Activated T-helper 2 cell treated with anti-CD3 and anti-CD28 coated beads, Interferon-gamma antibody, Interleukin-2, Interleukin-4, amounts not matched to agents 10 μg/mL and 5 μg/mL and 100 μg/mL, durations not matched to agents 14 hours and 24 hours and 36 hours (primary cell): ENCODE measurements at regions not wholly inside any gene's neighbourhood (a gene's known extent, or its start where the extent isn't known, plus 50 kb on each side); places are given as distances from the start of the nearest gene placed in this dataset.
"Not testable (repeated sequence)": the region's sequence is repeated elsewhere in the genome, so short reads cannot be mapped to it uniquely, and the experiment has no call there.

ENCODE experiments used
- DNase-seq: peaks from one replicate; pipeline ENCODE4 v3.0.0; 2021; ENCODE audit warnings: low spot score
- H3K27ac Mint-ChIP-seq: one replicate; pipeline ENCODE4 v1.8.0; 2021; ENCODE audit warnings: mixed read lengths
- H3K27me3 Mint-ChIP-seq: one replicate; pipeline ENCODE4 v1.8.0; 2021; ENCODE audit warnings: low read depth, mixed read lengths
- H3K36me3 Mint-ChIP-seq: one replicate; pipeline ENCODE4 v1.8.0; 2021; ENCODE audit warnings: low read depth, mixed read lengths
- H3K4me1 Mint-ChIP-seq: one replicate; pipeline ENCODE4 v1.8.0; 2021; ENCODE audit warnings: low read depth, mixed read lengths
- H3K4me3 Mint-ChIP-seq: one replicate; pipeline ENCODE4 v1.8.0; 2021; ENCODE audit warnings: low read depth, mild to moderate bottlenecking, moderate library complexity, mixed read lengths
- H3K9me3 Mint-ChIP-seq: one replicate; pipeline ENCODE4 v1.8.0; 2021; ENCODE audit warnings: mixed read lengths
- intact Hi-C: fragments of 100-400 bp; cut with micrococcal nuclease; formaldehyde crosslinking; loops from one replicate; pipeline ENCODE4 v1.15.1; 2023

- Mint-ChIP-seq H3K4me3 (no peak overlapping the region), H3K27ac (no peak overlapping the region), H3K36me3 (no peaks in the 10 kb centered on the region), H3K9me3 (no peaks in the 10 kb centered on the region), H3K27me3 (peaks cover 7% of the 10 kb centered on the region), H3K4me1 (no peaks in the 10 kb centered on the region)
- no peak for DNase-seq
- intact Hi-C loops, result no loop called here
Observed at GRCh38 chr1:213605732-213606131, 382.0 kb upstream of the PROX1 start.

DNA sequence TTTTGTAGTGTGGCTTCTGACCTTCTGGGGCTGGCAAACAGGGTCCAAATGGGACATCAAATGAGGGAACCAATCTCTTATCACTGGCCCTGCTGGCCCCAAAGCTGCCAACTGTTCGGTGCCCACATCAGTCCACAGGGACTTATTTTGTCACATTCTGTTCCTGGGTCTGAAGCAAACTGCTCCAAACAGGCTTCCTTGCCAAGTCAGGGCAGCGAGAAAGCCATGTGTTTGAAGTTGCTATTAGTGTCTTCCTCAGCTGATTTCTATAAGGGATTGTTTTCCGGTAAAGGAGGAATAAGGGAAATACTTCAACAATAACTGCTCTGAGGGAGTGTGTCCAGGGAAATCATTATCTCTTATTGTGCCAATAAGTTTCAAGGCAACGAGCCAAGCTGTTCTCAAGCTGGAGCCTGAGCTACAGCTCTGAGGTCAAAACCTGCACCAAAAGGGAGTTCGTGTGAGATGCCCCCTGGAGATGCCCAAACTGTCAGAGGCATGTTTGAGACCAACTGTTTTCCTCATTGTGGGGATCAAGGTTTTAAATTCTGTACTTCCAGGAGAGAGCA, 381.4 kb upstream of the PROX1 start:
- H3K36me3 Mint-ChIP-seq, result no peaks in the 10 kb centered on the region
- H3K4me3 Mint-ChIP-seq, result no peak overlapping the region
- H3K4me1 Mint-ChIP-seq, result no peaks in the 10 kb centered on the region
- H3K9me3 Mint-ChIP-seq, result no peaks in the 10 kb centered on the region
- DNase-seq, result no peak
- H3K27ac Mint-ChIP-seq, result no peak overlapping the region
- intact Hi-C loops, result no loop called here
- H3K27me3 Mint-ChIP-seq, result peaks cover 7% of the 10 kb centered on the region

- H3K27me3 Mint-ChIP-seq, result peaks cover 36% of the 10 kb centered on the region
- intact Hi-C loops, result no loop called here
- no peak overlapping the region for H3K27ac Mint-ChIP-seq
- H3K36me3 Mint-ChIP-seq, result no peaks in the 10 kb centered on the region
- no peaks in the 10 kb centered on the region for H3K4me1 Mint-ChIP-seq
- DNase-seq, result no peak
- H3K4me3 Mint-ChIP-seq, result no peak overlapping the region
- no peaks in the 10 kb centered on the region for H3K9me3 Mint-ChIP-seq
Observed at GRCh38 chr1:213613549-213613948, 374.2 kb upstream of the PROX1 start.

GRCh38 chr1:213615226-213615916, 372.4 kb upstream of the PROX1 start:
- intact Hi-C loops, result no loop called here
- Mint-ChIP-seq H3K9me3 (no peaks in the 10 kb centered on the region), H3K27me3 (peaks cover 47% of the 10 kb centered on the region)

GRCh38 chr1:213617133-213617532, 370.6 kb upstream of the PROX1 start:
- intact Hi-C loops, result no loop called here
- Mint-ChIP-seq H3K4me3 (no peak overlapping the region), H3K27me3 (peaks cover 56% of the 10 kb centered on the region), H3K36me3 (no peaks in the 10 kb centered on the region), H3K9me3 (no peaks in the 10 kb centered on the region), H3K4me1 (no peaks in the 10 kb centered on the region), H3K27ac (no peak overlapping the region)
- DNase-seq, result no peak

More at GRCh38 chr1:213615226-213615916, 372.4 kb upstream of the PROX1 start:
- no peak overlapping the region for H3K4me3 Mint-ChIP-seq
- no peak for DNase-seq
- H3K27ac Mint-ChIP-seq, result no peak overlapping the region
- H3K4me1 Mint-ChIP-seq, result no peaks in the 10 kb centered on the region
- H3K36me3 Mint-ChIP-seq, result no peaks in the 10 kb centered on the region

DNA sequence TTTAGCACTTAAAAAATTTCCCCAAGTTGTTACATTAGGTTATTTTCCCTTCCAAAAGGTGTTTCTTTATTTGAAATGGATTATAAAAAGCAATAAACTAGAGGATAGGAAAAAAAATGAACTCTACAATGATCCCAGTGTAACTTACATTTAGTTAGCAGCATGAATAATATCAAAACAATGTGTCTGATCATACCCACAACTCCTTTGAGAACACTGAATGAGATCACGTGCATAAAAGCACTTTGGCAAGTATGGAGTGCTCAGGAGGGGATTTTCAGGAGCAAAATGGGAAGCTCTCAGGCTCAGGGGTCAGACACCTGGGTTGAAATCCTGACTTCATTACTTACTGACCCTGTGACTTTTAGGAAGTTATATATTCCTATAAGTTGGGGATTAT, 369.7 kb upstream of the PROX1 start:
- H3K4me3 Mint-ChIP-seq, result no peak overlapping the region
- H3K4me1 Mint-ChIP-seq, result peaks cover 8% of the 10 kb centered on the region
- intact Hi-C loops, result no loop called here
- no peaks in the 10 kb centered on the region for H3K9me3 Mint-ChIP-seq
- H3K27ac Mint-ChIP-seq, result no peak overlapping the region
- H3K27me3 Mint-ChIP-seq, result peaks cover 50% of the 10 kb centered on the region
- no peak for DNase-seq
- H3K36me3 Mint-ChIP-seq, result no peaks in the 10 kb centered on the region

GRCh38 chr1:213619026-213619425, 368.7 kb upstream of the PROX1 start:
- H3K4me1 Mint-ChIP-seq, result peaks cover 11% of the 10 kb centered on the region
- no peak for DNase-seq
- H3K36me3 Mint-ChIP-seq, result no peaks in the 10 kb centered on the region

DNA sequence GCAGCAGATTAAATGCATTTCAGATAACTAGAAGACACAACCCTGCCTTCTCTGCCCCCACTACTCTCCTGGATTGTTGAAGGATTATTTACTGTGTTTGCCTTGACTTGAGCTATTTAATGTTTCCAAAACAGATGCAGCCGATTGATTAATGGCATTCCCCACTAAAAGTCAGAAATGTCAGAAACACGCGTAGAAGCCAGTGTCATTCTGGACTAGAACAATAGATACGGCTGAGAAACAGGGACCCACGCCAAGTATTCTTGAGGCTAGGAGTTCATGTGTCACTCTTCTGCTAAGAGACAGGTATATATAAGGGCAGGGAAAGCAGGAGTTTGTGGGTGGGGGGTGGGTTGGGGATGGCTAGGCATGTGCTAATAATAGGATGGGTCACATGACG, 366.7 kb upstream of the PROX1 start:
- peaks cover 11% of the 10 kb centered on the region for H3K4me1 Mint-ChIP-seq
- no peak overlapping the region for H3K27ac Mint-ChIP-seq
- DNase-seq, result no peak
- H3K4me3 Mint-ChIP-seq, result no peak overlapping the region
- no peaks in the 10 kb centered on the region for H3K9me3 Mint-ChIP-seq
- H3K36me3 Mint-ChIP-seq, result no peaks in the 10 kb centered on the region
- intact Hi-C loops, result no loop called here
- peaks cover 47% of the 10 kb centered on the region for H3K27me3 Mint-ChIP-seq

More at GRCh38 chr1:213619026-213619425, 368.7 kb upstream of the PROX1 start:
- no peak overlapping the region for H3K4me3 Mint-ChIP-seq
- H3K9me3 Mint-ChIP-seq, result no peaks in the 10 kb centered on the region
- intact Hi-C loops, result no loop called here
- peaks cover 49% of the 10 kb centered on the region for H3K27me3 Mint-ChIP-seq
- no peak overlapping the region for H3K27ac Mint-ChIP-seq

DNA sequence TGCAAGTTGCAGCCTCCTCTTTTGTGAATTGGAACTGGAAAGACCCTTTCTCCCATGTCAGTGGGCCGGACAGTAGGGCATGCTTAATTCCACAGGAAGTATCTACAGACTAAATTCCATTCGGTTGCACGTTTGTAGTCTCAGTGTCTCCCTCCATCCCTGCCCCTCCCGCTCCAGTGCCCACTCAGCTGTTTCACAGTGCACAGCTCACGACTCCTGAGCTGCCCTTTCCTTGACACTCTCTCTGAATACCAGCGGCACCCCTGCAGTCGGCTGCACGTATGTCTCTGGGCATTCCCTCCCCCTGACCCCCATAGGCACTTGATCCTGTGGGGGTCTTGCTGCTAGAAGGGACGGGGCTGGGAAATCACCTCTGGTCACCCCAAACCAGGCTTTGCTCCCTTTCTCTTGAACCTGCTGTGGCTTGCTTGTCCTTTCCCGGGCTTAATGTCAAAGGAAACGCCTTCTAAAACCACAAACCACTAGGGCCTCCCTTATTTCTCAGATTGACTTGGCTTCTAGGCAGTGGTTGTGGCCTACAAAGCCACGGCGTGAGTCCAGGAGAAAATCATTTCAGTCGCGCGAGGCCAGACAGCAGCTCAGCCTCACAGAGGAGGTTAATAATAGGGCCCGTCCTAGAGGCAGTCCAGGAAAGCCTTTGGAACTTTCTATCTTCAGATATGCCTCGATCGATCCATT, 365.3 kb upstream of the PROX1 start:
- no peak overlapping the region for H3K4me3 Mint-ChIP-seq
- peaks cover 5% of the 10 kb centered on the region for H3K9me3 Mint-ChIP-seq
- DNase-seq, result peak; percentile 11
- peaks cover 11% of the 10 kb centered on the region for H3K4me1 Mint-ChIP-seq
- no peaks in the 10 kb centered on the region for H3K36me3 Mint-ChIP-seq
- peaks cover 40% of the 10 kb centered on the region for H3K27me3 Mint-ChIP-seq
- intact Hi-C loops, result no loop called here
- no peak overlapping the region for H3K27ac Mint-ChIP-seq

DNA sequence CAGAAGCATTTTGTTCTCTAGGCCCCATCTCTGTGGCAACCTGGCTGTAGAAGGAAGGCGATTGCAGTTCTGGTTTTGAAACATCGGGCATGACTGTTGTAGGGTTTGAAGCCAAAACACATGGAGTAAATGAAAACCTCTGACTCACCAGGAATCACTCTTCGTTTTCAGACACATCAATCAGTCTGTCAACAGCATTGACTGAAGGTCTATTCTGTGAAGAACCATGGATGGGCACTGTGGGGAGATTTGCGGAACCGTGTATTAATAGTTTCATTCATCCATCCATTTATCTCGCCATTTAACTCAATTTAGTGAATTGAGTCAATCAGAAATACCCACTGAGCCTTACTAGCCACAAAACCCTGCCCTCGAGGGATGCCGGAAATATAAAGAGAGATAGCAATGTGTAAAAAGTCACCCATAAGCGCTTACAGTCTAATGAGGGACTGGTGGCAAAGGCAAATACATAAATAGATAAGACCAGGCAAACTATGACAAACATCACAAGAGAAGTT, 364.6 kb upstream of the PROX1 start:
- Mint-ChIP-seq H3K27ac (no peak overlapping the region), H3K4me1 (peaks cover 11% of the 10 kb centered on the region), H3K9me3 (peaks cover 5% of the 10 kb centered on the region), H3K4me3 (no peak overlapping the region), H3K36me3 (no peaks in the 10 kb centered on the region), H3K27me3 (peaks cover 34% of the 10 kb centered on the region)
- no peak for DNase-seq
- intact Hi-C loops, result no loop called here

DNA sequence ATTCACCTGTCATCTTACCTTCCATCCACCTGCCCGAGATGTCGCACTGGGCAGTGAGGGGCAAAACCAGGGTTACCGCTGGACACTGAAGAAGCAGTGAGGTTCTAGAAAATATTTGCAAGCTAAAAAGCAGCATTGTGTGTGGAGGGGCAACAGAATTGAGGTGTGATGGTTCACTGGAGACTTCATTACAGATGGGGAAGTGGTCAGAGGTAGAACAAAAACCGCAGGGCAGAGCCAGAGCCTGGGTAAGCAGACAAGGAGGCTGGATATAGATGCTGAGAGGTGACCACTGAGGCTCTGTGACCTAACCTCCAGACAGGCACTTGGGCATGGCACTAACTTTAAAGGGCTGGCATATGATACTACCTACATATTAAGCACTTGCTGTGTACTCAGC, 363.9 kb upstream of the PROX1 start:
- Mint-ChIP-seq H3K27ac (no peak overlapping the region), H3K4me1 (peaks cover 11% of the 10 kb centered on the region), H3K27me3 (peaks cover 32% of the 10 kb centered on the region), H3K9me3 (peaks cover 5% of the 10 kb centered on the region), H3K4me3 (no peak overlapping the region), H3K36me3 (no peaks in the 10 kb centered on the region)
- DNase-seq, result no peak
- intact Hi-C loops, result no loop called here

DNA sequence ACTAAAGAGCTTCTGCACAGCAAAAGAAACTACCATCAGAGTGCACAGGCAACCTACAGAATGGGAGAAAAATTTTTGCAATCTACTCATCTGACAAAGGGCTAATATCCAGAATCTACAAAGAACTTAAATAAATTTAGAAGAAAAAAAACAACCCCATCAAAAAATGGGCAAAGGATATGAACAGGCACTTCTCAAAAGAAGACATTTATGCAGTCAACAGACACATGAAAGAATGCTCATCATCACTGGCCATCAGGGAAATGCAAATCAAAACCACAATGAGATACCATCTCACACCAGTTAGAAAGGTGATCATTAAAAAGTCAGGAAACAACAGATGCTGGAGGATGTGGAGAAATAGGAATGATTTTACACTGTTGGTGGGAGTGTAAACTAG, 351.0 kb upstream of the PROX1 start:
- H3K4me1 Mint-ChIP-seq, result not testable (repeated sequence)

GRCh38 chr1:213641312-213641711, 346.5 kb upstream of the PROX1 start:
- intact Hi-C loops, result no loop called here
- H3K4me3 Mint-ChIP-seq, result no peak overlapping the region
- H3K4me1 Mint-ChIP-seq, result no peaks in the 10 kb centered on the region
- no peak overlapping the region for H3K27ac Mint-ChIP-seq
- no peaks in the 10 kb centered on the region for H3K36me3 Mint-ChIP-seq
- peaks cover 4% of the 10 kb centered on the region for H3K27me3 Mint-ChIP-seq
- DNase-seq, result no peak
- no peaks in the 10 kb centered on the region for H3K9me3 Mint-ChIP-seq

More for the DNA sequence above, 351.0 kb upstream of the PROX1 start:
- H3K27ac Mint-ChIP-seq, H3K36me3 Mint-ChIP-seq, intact Hi-C loops, H3K4me3 Mint-ChIP-seq, H3K9me3 Mint-ChIP-seq, DNase-seq, H3K27me3 Mint-ChIP-seq: not testable (repeated sequence)
